Activated B cell treated with CpG ODN at 0.5 μM for 24 hours (primary cell): ENCODE measurements at regions not wholly inside any gene's neighbourhood (a gene's known extent, or its start where the extent isn't known, plus 50 kb on each side); places are given as distances from the start of the nearest gene placed in this dataset.

Experiments
- ATAC-seq: fragments of 200-7000 bp; cut with Tn5 transposase; one replicate; pipeline ENCODE4 v1.10.0; 2021; ENCODE audit warnings: low read depth, mild to moderate bottlenecking, moderate library complexity
- CTCF ChIA-PET: fragments of 350-600 bp; sonication (Branson Sonifier 250); formaldehyde crosslinking; loops from one replicate; lab custom pipeline; 2021; ENCODE audit warnings: antibody characterized with exemption; lab: Charles Lee
- POLR2A ChIA-PET: fragments of 350-600 bp; sonication (Branson Sonifier 250); formaldehyde crosslinking; loops from one replicate; lab custom pipeline; 2021; ENCODE audit warnings: antibody characterized with exemption; lab: Charles Lee
- DNase-seq: peaks from one replicate; pipeline ENCODE4 v3.0.0; 2022
- H3K27ac Mint-ChIP-seq: one replicate; pipeline ENCODE4 v1.8.0; 2020; ENCODE audit warnings: mixed read lengths
- H3K27me3 Mint-ChIP-seq: one replicate; pipeline ENCODE4 v1.8.0; 2021; ENCODE audit warnings: mixed read lengths
- H3K36me3 Mint-ChIP-seq: one replicate; pipeline ENCODE4 v1.8.0; 2021; ENCODE audit warnings: low read depth, mixed read lengths
- H3K4me1 Mint-ChIP-seq: one replicate; pipeline ENCODE4 v1.8.0; 2021; ENCODE audit warnings: mixed read lengths
- H3K4me3 Mint-ChIP-seq: one replicate; pipeline ENCODE4 v1.8.0; 2020; ENCODE audit warnings: mild to moderate bottlenecking, mixed read lengths
- H3K9me3 Mint-ChIP-seq: one replicate; pipeline ENCODE4 v1.8.0; 2020; ENCODE audit warnings: mixed read lengths
- intact Hi-C: fragments of 100-400 bp; cut with micrococcal nuclease; formaldehyde crosslinking; loops from one replicate; pipeline ENCODE4 v1.15.1; 2024
- TF ChIP-seq, protein P1 (sequence below): fragments of 200-600 bp; IDR thresholded peaks from one replicate; pipeline ENCODE4 v1.8.0; 2022; ENCODE audit warnings: antibody characterized with exemption, mild to moderate bottlenecking

DNA sequence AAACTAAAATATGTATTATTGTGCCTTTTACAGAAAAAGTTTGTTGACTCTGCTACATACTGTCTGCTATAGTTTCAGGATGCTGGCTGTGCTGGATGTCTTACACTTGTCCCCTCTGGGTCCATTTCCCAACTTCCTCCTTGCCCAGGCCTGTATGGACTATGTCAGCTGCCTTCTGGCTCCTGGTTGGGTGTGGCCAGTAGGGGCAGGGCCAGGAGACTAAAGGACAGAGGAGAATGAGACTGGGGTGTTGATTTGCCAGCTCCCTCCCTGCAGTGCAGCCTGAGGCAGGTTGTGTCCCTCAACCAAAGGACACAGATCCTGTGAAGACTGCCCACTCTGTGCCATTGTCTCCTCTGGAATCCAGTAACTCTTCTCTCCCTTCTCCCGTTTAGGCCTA is 90.6 kb upstream of the UBE2E2 start:
- intact Hi-C loops = no loop called here
- Mint-ChIP-seq H3K4me1 (peaks cover 24% of the 10 kb centered on the region), H3K9me3 (no peaks in the 10 kb centered on the region), H3K27me3 (no peaks in the 10 kb centered on the region), H3K4me3 (no peak overlapping the region), H3K36me3 (no peaks in the 10 kb centered on the region), H3K27ac (no peak overlapping the region)
- no peak for ATAC-seq
- DNase-seq = no peak
- TF ChIP-seq, protein P1, sequence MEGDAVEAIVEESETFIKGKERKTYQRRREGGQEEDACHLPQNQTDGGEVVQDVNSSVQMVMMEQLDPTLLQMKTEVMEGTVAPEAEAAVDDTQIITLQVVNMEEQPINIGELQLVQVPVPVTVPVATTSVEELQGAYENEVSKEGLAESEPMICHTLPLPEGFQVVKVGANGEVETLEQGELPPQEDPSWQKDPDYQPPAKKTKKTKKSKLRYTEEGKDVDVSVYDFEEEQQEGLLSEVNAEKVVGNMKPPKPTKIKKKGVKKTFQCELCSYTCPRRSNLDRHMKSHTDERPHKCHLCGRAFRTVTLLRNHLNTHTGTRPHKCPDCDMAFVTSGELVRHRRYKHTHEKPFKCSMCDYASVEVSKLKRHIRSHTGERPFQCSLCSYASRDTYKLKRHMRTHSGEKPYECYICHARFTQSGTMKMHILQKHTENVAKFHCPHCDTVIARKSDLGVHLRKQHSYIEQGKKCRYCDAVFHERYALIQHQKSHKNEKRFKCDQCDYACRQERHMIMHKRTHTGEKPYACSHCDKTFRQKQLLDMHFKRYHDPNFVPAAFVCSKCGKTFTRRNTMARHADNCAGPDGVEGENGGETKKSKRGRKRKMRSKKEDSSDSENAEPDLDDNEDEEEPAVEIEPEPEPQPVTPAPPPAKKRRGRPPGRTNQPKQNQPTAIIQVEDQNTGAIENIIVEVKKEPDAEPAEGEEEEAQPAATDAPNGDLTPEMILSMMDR = no peak
- ChIA-PET POLR2A (no interaction called here), CTCF (no interaction called here)

DNA sequence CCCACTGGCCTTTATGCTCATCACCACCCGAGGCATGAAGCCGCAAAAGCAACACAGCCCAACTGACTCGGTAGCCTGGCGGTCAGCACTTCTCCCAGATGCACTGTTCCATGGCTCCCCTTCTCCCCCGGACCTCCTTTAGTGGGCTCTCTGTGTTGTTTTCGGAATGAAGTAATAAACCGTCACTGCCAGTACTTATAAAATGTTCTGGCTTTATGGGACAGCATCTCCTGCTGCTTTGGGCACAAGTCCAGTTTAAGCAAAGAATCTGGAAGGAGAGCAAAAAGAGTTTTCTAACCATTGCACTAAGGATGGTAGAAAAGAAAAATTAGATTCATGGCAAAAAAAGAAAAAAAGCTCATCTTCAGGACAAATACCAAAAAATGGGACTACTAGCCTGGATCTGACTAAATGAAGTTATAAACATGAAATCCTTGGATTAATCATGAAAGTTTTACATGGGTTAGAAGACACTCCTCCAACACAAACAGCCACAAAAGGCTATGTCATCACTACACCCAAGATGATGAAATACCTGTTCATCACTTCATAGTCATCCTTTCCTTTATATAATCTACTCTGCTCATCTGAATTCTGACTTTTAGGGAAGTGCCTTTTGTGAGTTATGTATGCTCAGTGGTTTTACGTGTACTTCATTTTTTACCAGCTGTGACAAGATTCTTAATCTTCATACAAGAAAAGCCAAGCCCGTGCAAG is 89.5 kb upstream of the UBE2E2 start:
- Mint-ChIP-seq H3K27ac (peak overlapping the region; percentile 16), H3K36me3 (no peaks in the 10 kb centered on the region), H3K4me1 (peaks cover 24% of the 10 kb centered on the region), H3K27me3 (peaks cover 4% of the 10 kb centered on the region), H3K9me3 (no peaks in the 10 kb centered on the region), H3K4me3 (peak overlapping the region; percentile 8)
- ChIA-PET POLR2A (no interaction called here), CTCF (no interaction called here)
- TF ChIP-seq, protein P1 = no peak
- ATAC-seq (peak; percentile 37), DNase-seq (no peak)
- intact Hi-C loops = no loop called here

GRCh38 chr3:23114432-23114831 is 88.7 kb upstream of the UBE2E2 start:
- H3K9me3 Mint-ChIP-seq = no peaks in the 10 kb centered on the region
- DNase-seq (no peak), ATAC-seq (no peak)
- intact Hi-C loops = no loop called here
- no peak overlapping the region for H3K27ac Mint-ChIP-seq
- TF ChIP-seq, protein P1 = no peak
- H3K36me3 Mint-ChIP-seq = no peaks in the 10 kb centered on the region
- peaks cover 24% of the 10 kb centered on the region for H3K4me1 Mint-ChIP-seq
- peaks cover 4% of the 10 kb centered on the region for H3K27me3 Mint-ChIP-seq
- ChIA-PET POLR2A (no interaction called here), CTCF (no interaction called here)
- H3K4me3 Mint-ChIP-seq = no peak overlapping the region

DNA sequence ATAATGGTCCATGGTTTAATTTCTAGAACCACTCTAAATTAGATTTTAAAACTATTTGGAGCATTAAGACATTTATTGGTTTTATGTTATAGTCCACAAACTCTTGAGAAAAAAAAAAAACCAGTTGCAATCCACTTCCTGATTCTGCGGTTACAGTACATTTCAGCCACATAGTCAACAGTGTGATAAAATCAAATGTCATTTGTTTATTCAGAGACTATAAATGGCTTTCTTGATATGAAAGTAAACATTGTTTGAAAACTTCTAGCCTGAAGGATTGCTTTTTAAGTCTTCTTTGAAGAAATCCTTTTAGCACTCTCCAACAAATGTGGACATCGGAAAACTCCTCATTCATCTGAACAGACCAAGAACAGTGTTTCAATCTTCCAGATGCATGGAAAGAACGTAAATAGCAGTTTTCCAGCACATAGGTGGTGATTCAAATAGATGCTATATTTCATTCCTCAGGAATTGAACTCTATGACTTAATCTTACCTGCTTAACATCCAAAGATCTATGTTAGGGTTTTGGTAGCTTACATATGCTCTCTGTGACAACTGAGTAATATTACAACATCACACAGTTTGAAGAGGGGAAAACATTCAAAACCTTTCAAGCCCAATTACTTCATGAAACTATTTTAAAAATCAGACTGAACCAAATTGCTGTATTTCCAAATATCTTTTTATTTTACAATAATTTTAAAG is 87.8 kb upstream of the UBE2E2 start:
- no peaks in the 10 kb centered on the region for H3K36me3 Mint-ChIP-seq
- H3K4me3 Mint-ChIP-seq = no peak overlapping the region
- intact Hi-C loops = no loop called here
- DNase-seq = no peak
- no peak overlapping the region for H3K27ac Mint-ChIP-seq
- CTCF ChIA-PET = interaction anchor here (0.6 kb wide), 1 partner anchor 372 kb away, joined by 3 read pairs; no protein-coding TSS in a partner anchor
- no peak for ATAC-seq
- no peaks in the 10 kb centered on the region for H3K9me3 Mint-ChIP-seq
- POLR2A ChIA-PET = no interaction called here
- peaks cover 4% of the 10 kb centered on the region for H3K27me3 Mint-ChIP-seq
- TF ChIP-seq, protein P1 = no peak
- H3K4me1 Mint-ChIP-seq = peaks cover 24% of the 10 kb centered on the region

DNA sequence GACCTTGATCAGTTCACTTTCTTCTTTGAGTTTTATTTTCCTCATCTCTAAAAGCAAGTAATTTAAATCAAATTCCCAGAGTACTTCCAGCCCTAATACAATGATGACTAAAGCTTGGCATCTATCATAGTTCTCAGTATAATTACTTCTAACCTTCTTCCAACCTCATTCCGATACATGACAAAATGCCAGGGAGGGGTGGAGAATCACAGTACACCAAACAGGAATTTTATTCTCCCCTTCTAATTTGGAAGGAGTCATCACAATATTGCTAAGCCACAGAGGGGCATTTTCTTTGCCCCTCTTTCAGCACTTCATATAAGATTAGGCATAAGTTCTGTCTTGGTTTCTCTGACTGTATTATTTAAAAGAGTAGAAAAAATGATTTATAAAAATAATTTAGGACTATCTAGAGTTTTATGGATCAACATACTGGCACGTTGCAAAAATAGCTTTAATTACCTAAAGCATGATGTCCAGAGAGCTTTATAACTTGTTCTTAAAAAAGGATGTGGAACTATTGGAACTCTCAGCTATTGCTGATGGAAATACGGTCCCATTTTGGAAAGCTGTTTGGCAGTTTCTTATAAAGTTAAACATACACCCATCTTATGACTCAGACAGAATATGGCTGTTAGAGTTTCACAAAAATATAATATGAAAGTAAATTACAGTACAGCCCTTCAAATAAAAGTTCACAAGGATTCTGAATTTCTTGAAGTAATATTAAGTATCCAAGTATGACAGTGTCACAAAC is 86.9 kb upstream of the UBE2E2 start:
- ChIA-PET CTCF (interaction anchor here (0.6 kb wide), 1 partner anchor 371 kb away, joined by 3 read pairs; no protein-coding TSS in a partner anchor), POLR2A (no interaction called here)
- no peak overlapping the region for H3K27ac Mint-ChIP-seq
- H3K27me3 Mint-ChIP-seq = peaks cover 4% of the 10 kb centered on the region
- no peaks in the 10 kb centered on the region for H3K9me3 Mint-ChIP-seq
- ATAC-seq = no peak
- H3K36me3 Mint-ChIP-seq = no peaks in the 10 kb centered on the region
- peaks cover 24% of the 10 kb centered on the region for H3K4me1 Mint-ChIP-seq
- TF ChIP-seq, protein P1 = no peak
- intact Hi-C loops = no loop called here
- H3K4me3 Mint-ChIP-seq = no peak overlapping the region
- no peak for DNase-seq
